ENCODE measurements at regions not wholly inside any gene's neighbourhood (a gene's known extent, or its start where the extent isn't known, plus 50 kb on each side); places are given as distances from the start of the nearest gene placed in this dataset.

DNA sequence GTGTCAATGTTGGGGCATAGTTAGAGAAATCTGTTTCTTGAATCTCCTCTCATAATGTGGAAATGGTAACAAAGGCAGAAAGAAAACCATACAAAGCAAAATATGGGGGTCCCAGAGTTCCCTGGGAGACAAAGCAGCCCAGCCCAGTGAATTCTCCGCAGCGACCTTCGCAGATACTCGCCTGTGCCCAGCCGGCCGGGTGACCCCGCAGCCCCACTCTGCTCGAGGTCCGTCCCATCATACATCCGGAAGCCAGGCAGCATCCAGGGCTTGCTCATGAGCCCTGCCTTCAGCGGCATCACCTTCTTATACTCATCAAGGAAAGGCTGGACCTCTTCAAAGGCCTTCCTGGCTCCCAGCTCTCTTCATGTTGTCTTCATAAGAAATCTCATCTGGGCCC is 774.8 kb upstream of the ID2 start:
- TF ChIP-seq, protein P1, sequence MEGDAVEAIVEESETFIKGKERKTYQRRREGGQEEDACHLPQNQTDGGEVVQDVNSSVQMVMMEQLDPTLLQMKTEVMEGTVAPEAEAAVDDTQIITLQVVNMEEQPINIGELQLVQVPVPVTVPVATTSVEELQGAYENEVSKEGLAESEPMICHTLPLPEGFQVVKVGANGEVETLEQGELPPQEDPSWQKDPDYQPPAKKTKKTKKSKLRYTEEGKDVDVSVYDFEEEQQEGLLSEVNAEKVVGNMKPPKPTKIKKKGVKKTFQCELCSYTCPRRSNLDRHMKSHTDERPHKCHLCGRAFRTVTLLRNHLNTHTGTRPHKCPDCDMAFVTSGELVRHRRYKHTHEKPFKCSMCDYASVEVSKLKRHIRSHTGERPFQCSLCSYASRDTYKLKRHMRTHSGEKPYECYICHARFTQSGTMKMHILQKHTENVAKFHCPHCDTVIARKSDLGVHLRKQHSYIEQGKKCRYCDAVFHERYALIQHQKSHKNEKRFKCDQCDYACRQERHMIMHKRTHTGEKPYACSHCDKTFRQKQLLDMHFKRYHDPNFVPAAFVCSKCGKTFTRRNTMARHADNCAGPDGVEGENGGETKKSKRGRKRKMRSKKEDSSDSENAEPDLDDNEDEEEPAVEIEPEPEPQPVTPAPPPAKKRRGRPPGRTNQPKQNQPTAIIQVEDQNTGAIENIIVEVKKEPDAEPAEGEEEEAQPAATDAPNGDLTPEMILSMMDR (IDR thresholded peaks at IDR 0.05; ENCODE audit: low read depth, low read length): no peak
- TF ChIP-seq POLR2A (IDR thresholded peaks at IDR 0.05; ENCODE audit: extremely low read depth, insufficient read length) (no peak), MYC (IDR thresholded peaks at IDR 0.05; ENCODE audit: low read depth, low read length) (no peak)
- TF ChIP-seq, protein P2, sequence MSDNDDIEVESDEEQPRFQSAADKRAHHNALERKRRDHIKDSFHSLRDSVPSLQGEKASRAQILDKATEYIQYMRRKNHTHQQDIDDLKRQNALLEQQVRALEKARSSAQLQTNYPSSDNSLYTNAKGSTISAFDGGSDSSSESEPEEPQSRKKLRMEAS (IDR thresholded peaks at IDR 0.05; ENCODE audit: low read depth, low read length): no peak

Measured in NB4 (cell line).